ENCODE measurements at regions not wholly inside any gene's neighbourhood (a gene's known extent, or its start where the extent isn't known, plus 50 kb on each side); places are given as distances from the start of the nearest gene placed in this dataset.
"Not testable (repeated sequence)": the region's sequence is repeated elsewhere in the genome, so short reads cannot be mapped to it uniquely, and the experiment has no call there.

DNA sequence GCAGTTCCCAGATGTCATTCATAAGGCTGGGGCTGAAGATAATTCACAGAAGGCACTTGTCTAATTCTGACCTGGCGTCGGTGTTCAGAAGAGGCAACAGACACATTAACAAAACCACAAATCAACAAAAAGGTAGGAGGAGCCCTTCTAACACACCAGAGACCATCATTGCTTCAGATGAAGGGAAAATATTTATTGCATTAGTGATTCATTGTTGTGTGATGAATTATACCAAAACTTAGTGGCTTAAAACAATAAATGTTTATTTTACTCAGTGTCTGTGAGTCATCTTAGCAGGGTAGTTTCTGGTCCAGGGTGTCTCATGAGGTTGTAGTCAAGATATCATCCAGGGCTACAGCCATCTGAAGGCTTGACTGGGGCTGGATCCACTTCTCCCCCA is 91.3 kb upstream of the KIF2A start:
- Mint-ChIP-seq H3K36me3 (no peaks in the 10 kb centered on the region), H3K4me3 (no peak overlapping the region), H3K4me1 (no peaks in the 10 kb centered on the region), H3K9me3 (no peaks in the 10 kb centered on the region), H3K27ac (no peak overlapping the region), H3K27me3 (ENCODE audit: low read depth in 3 of 3) (peaks cover 0 to 14% (median 0%) of the 10 kb centered on the region in 3 donors)
- no peak for DNase-seq

DNA sequence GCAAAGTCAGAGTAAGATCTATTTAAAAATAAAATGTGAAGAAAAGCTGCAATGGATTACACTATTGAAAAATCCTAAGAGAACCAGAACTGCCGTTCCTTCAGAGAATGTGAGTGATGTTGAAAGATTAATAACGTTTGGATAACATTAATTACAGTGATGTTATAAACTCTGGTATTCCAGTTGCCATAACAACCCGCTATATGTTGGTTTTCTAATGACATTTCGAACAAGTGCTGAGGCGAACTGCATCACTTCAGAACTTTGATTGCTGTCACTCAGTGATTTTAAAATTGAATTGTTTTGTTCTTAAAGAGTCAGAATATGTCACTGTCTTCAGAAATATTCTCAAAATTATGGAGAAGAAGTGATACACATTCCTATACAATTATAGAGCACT is 89.4 kb upstream of the KIF2A start:
- peaks cover 0 to 10% (median 2%) of the 10 kb centered on the region in 3 donors for H3K27me3 Mint-ChIP-seq (ENCODE audit: low read depth in 3 of 3)
- H3K27ac Mint-ChIP-seq, H3K4me1 Mint-ChIP-seq, H3K9me3 Mint-ChIP-seq, H3K36me3 Mint-ChIP-seq, DNase-seq, H3K4me3 Mint-ChIP-seq: not testable (repeated sequence)

DNA sequence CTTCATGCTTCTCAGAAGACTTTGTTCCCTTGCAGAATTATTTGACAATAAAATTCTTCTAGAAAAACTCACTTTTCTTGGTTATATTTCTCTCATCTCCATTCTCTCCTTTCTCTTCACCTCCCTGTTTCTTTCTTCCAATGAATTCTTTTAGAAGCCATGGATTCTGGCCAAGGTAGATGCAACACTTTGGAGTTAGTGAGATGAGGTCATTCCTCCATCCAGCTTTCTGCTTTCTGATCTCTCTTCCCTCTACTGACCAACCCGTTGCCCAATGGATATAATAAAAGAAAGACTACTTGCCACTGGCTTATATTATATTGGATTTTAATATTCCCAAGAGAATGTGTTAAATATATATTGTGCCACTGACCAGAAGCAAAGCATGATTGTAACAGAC is 88.9 kb upstream of the KIF2A start:
- not testable (repeated sequence) for H3K4me3 Mint-ChIP-seq, H3K4me1 Mint-ChIP-seq, H3K36me3 Mint-ChIP-seq, H3K27ac Mint-ChIP-seq, DNase-seq, H3K9me3 Mint-ChIP-seq
- peaks cover 0 to 13% (median 2%) of the 10 kb centered on the region in 3 donors for H3K27me3 Mint-ChIP-seq (ENCODE audit: low read depth in 3 of 3)

GRCh38 chr5:62218860-62219259 is 87.1 kb upstream of the KIF2A start:
- not testable (repeated sequence) for H3K4me1 Mint-ChIP-seq, H3K9me3 Mint-ChIP-seq, H3K36me3 Mint-ChIP-seq, DNase-seq, H3K27ac Mint-ChIP-seq, H3K4me3 Mint-ChIP-seq
- peaks cover 5 to 15% (median 7%) of the 10 kb centered on the region in 3 donors for H3K27me3 Mint-ChIP-seq (ENCODE audit: low read depth in 3 of 3)

GRCh38 chr5:62221881-62222280 is 84.1 kb upstream of the KIF2A start:
- not testable (repeated sequence) for H3K27ac Mint-ChIP-seq, DNase-seq, H3K36me3 Mint-ChIP-seq, H3K4me3 Mint-ChIP-seq, H3K9me3 Mint-ChIP-seq
- Mint-ChIP-seq H3K4me1 (peaks cover 11 to 18% of the 10 kb centered on the region in 2 donors), H3K27me3 (ENCODE audit: low read depth in 3 of 3) (peaks cover 6 to 17% (median 10%) of the 10 kb centered on the region in 3 donors)

DNA sequence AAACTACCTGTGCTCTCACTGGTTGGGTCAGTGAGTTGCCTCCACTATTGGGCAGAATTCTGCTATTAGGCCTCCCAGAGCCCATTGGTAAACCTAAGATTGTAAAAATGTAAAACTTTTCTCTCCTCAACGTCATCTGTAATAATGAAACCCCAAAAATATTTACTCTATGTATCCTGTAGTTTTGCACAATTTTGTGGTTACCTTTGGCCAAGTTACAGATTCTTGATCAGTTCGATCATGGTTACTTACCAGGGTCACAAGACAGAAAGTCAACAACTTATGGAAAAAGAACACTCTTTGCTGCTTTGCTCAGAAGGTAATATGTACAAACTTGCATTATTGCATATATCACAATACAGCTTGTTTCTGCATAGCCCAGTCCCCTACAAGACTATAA is 83.7 kb upstream of the KIF2A start:
- Mint-ChIP-seq H3K4me1 (peaks cover 11 to 18% of the 10 kb centered on the region in 2 donors), H3K27me3 (ENCODE audit: low read depth in 3 of 3) (peaks cover 6 to 17% (median 10%) of the 10 kb centered on the region in 3 donors)
- not testable (repeated sequence) for DNase-seq, H3K4me3 Mint-ChIP-seq, H3K36me3 Mint-ChIP-seq, H3K9me3 Mint-ChIP-seq, H3K27ac Mint-ChIP-seq

DNA sequence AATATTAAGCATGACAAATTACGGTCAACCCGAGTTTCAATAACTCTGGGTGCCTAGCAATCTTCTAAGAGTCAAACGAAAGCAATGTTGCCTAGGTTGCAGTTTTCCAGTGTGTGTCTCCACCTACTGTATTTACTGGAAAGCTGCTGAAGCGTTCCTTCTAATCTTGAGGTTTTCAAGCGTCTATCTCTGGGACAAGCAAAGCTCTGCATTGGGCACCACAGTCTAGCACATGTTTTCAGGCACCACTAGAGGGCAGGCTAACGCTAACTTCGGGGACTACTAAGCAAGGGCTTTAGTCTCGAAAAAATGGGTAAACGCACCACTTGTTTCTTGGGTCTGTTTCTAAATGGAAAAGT is 82.7 kb upstream of the KIF2A start:
- H3K27me3 Mint-ChIP-seq (ENCODE audit: low read depth in 3 of 3), result peaks cover 6 to 20% (median 10%) of the 10 kb centered on the region in 3 donors
- H3K4me1 Mint-ChIP-seq, result peaks cover 11 to 18% of the 10 kb centered on the region in 2 donors
- H3K36me3 Mint-ChIP-seq, H3K9me3 Mint-ChIP-seq: not testable (repeated sequence)
- H3K27ac Mint-ChIP-seq, result peak overlapping the region in 3 of 6 donors; percentile 14 to 88 (median 69)
- peak; percentile 59 to 71 (median 64) for DNase-seq
- H3K4me3 Mint-ChIP-seq, result peak overlapping the region; percentile 79 to 91 (median 87)

- peak in 2 of 3 donors; percentile 4 to 9 for DNase-seq
- H3K4me1 Mint-ChIP-seq, result peaks cover 11 to 18% of the 10 kb centered on the region in 2 donors
- H3K4me3 Mint-ChIP-seq, result peak overlapping the region; percentile 26 to 91 (median 53)
- peaks cover 9 to 18% (median 14%) of the 10 kb centered on the region in 3 donors for H3K27me3 Mint-ChIP-seq (ENCODE audit: low read depth in 3 of 3)
- not testable (repeated sequence) for H3K36me3 Mint-ChIP-seq, H3K9me3 Mint-ChIP-seq
- H3K27ac Mint-ChIP-seq, result peak overlapping the region in 1 of 6 donors; percentile 69
These were observed 80.9 kb upstream of the KIF2A start for GRCh38 chr5:62224987-62225601.

DNA sequence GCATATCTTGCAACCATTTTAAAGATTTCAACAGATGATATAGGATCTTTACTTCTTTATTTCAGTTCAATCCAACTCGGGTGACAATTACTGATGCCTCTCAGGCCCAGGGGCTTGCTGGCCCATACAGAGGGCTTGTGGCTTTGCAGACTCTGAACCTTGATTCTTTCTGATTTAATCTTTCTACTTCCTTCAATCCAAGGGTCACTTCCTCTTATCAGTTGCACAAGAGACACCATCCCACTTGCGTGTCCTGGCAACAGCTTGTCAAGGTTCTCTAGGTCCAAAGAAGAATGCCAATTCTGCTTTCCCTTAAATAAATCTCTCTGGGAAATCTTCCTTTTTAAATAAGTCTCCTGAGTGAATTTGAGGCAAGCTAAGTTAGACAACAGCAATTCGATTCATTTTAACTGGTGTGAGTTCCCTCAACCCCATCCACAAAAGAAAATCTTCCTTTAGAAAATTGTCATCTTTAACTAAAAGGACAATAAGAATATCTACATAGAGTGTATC is 75.1 kb upstream of the KIF2A start:
- H3K4me1 Mint-ChIP-seq, DNase-seq, H3K4me3 Mint-ChIP-seq, H3K27ac Mint-ChIP-seq, H3K36me3 Mint-ChIP-seq, H3K9me3 Mint-ChIP-seq: not testable (repeated sequence)
- H3K27me3 Mint-ChIP-seq (ENCODE audit: low read depth in 3 of 3), result peaks cover 5 to 15% (median 8%) of the 10 kb centered on the region in 3 donors

- H3K4me3 Mint-ChIP-seq, result no peak overlapping the region
- H3K4me1 Mint-ChIP-seq, result no peaks in the 10 kb centered on the region
- DNase-seq, result no peak
- no peaks in the 10 kb centered on the region for H3K36me3 Mint-ChIP-seq
- no peak overlapping the region for H3K27ac Mint-ChIP-seq
- H3K27me3 Mint-ChIP-seq (ENCODE audit: low read depth in 3 of 3), result peaks cover 5 to 15% (median 8%) of the 10 kb centered on the region in 3 donors
- no peaks in the 10 kb centered on the region for H3K9me3 Mint-ChIP-seq
These were observed 74.4 kb upstream of the KIF2A start for GRCh38 chr5:62231576-62231975.

- H3K27ac Mint-ChIP-seq, H3K9me3 Mint-ChIP-seq, H3K4me1 Mint-ChIP-seq, H3K36me3 Mint-ChIP-seq, DNase-seq, H3K4me3 Mint-ChIP-seq: not testable (repeated sequence)
- H3K27me3 Mint-ChIP-seq (ENCODE audit: low read depth in 3 of 3), result peaks cover 5 to 15% (median 8%) of the 10 kb centered on the region in 3 donors
These were observed 73.8 kb upstream of the KIF2A start for GRCh38 chr5:62232218-62232617.

DNA sequence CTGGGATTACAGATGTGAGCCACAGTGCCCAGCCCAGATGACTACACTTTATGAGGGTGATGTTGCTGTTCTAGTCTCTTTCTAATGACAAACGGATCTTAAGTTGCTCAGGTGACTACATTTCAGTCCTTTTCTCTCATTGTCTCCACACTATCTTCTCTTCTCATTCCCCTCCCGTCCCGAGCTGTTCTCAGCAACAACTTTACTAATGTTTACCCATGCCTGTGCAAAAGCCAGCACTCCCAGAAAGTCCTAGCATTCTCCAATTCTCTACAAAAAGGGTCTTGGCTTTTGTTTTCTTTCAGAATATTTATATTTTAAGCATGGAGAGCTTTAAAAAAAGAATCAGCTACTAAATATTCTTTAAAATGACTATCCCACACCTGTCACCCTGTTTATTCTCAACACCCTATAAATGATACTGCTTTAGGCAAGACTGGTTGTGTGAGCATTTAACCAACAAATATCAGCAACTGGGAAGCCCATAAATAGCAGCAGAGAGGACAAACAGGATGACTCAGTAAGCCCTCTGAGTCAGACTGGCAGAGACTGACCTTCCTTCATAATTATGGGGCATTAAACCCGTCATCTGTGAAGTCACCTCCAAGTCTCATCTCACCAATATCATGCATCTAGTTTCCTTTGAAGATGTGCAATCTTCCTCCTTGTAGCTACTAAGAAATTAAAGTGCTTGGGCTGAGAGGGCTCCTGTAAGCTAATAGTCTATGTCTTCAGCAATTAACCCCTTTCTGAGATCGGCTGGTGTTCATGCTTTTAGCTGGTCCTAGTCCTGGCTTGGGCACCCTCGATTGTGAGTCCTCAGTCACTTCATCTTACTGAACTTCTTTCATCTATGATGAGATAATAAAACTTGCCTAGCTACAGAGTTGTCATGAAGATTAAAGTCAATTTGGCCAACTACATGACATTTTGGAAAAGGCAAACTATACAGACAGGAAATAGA is 72.6 kb upstream of the KIF2A start:
- H3K9me3 Mint-ChIP-seq, result not testable (repeated sequence)

GRCh38 chr5:62236593-62236992 is 69.4 kb upstream of the KIF2A start:
- H3K4me3 Mint-ChIP-seq, H3K4me1 Mint-ChIP-seq: not testable (repeated sequence)

More for the DNA sequence above, 72.6 kb upstream of the KIF2A start:
- not testable (repeated sequence) for H3K36me3 Mint-ChIP-seq, DNase-seq, H3K27ac Mint-ChIP-seq, H3K4me3 Mint-ChIP-seq, H3K4me1 Mint-ChIP-seq
- peaks cover 5 to 11% (median 8%) of the 10 kb centered on the region in 3 donors for H3K27me3 Mint-ChIP-seq (ENCODE audit: low read depth in 3 of 3)

DNA sequence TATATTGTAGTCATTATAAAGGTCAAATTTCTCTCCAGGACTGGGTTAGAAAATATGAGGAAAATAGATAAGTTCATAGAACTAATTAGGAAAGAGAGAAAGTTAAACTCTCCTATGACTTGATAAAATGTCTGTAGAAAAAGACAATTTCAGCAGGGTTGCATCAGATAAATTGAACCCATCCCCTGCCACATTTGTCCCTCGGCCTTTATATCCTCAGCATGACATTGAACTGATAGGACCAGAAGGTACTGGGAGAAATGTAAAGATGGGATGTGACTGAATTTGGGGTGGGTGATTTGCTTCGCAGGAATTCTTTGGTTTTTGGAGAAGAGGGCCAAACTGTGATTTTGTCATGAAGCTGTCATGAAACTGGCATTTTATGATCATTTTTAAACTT is 68.1 kb upstream of the KIF2A start:
- H3K9me3 Mint-ChIP-seq; H3K27ac Mint-ChIP-seq; H3K27me3 Mint-ChIP-seq (ENCODE audit: low read depth in 3 of 3); H3K4me3 Mint-ChIP-seq; H3K4me1 Mint-ChIP-seq; H3K36me3 Mint-ChIP-seq; DNase-seq: not testable (repeated sequence)

More at GRCh38 chr5:62236593-62236992, 69.4 kb upstream of the KIF2A start:
- H3K9me3 Mint-ChIP-seq; DNase-seq; H3K36me3 Mint-ChIP-seq; H3K27me3 Mint-ChIP-seq (ENCODE audit: low read depth in 3 of 3); H3K27ac Mint-ChIP-seq: not testable (repeated sequence)

Data from immature natural killer cell (primary cell).